ENCODE measurements at regions not wholly inside any gene's neighbourhood (a gene's known extent, or its start where the extent isn't known, plus 50 kb on each side); places are given as distances from the start of the nearest gene placed in this dataset.

DNA sequence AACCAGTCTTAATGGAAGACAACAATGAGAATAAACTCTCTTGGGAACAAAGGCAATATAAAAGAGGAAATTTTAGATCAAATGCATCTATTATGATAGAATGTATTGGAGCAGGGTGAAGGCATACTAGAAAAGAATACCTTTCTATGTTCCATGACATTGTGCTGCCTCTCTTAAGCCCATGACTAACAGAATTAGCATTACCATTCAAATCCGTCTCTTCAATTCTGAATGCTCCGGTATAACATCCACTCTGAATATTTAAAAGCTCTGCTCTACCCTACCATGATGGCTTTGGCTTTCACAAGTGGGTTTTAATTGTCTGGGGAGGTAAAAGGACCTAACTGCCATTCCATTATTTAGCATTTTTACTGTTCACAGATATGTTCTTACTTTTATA lies 1878.4 kb downstream of the ARAP2 start:
- TF ChIP-seq, protein P1, sequence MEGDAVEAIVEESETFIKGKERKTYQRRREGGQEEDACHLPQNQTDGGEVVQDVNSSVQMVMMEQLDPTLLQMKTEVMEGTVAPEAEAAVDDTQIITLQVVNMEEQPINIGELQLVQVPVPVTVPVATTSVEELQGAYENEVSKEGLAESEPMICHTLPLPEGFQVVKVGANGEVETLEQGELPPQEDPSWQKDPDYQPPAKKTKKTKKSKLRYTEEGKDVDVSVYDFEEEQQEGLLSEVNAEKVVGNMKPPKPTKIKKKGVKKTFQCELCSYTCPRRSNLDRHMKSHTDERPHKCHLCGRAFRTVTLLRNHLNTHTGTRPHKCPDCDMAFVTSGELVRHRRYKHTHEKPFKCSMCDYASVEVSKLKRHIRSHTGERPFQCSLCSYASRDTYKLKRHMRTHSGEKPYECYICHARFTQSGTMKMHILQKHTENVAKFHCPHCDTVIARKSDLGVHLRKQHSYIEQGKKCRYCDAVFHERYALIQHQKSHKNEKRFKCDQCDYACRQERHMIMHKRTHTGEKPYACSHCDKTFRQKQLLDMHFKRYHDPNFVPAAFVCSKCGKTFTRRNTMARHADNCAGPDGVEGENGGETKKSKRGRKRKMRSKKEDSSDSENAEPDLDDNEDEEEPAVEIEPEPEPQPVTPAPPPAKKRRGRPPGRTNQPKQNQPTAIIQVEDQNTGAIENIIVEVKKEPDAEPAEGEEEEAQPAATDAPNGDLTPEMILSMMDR (IDR thresholded peaks at IDR 0.05) = no peak
- TF ChIP-seq POLR2A (IDR thresholded peaks at IDR 0.05) = no peak

Measured in stomach (tissue), 4 donors.